MG63 (cell line): ENCODE measurements at regions not wholly inside any gene's neighbourhood (a gene's known extent, or its start where the extent isn't known, plus 50 kb on each side); places are given as distances from the start of the nearest gene placed in this dataset.
"Not testable (repeated sequence)": the region's sequence is repeated elsewhere in the genome, so short reads cannot be mapped to it uniquely, and the experiment has no call there.

ENCODE experiments used
- DNase-seq: peaks from one replicate; pipeline ENCODE4 v3.0.0-alpha.2; 2020
- H3K27me3 ChIP-seq: fragments of 250-450 bp; sonication (Bioruptor Pico); 2 replicates; pipeline ENCODE4 v1.5.1; 2020; ENCODE audit warnings: mild to moderate bottlenecking, moderate library complexity
- H3K36me3 ChIP-seq: fragments of 250-450 bp; sonication (Bioruptor Pico); 2 replicates; pipeline ENCODE4 v1.5.1; 2020; ENCODE audit warnings: mild to moderate bottlenecking, moderate library complexity
- H3K4me3 ChIP-seq: fragments of 250-450 bp; sonication (Bioruptor Pico); 2 replicates; pipeline ENCODE4 v1.5.1; 2020; ENCODE audit warnings: mild to moderate bottlenecking, moderate library complexity
- H3K9me3 ChIP-seq: fragments of 250-450 bp; sonication (Bioruptor Pico); 2 replicates; pipeline ENCODE4 v1.5.1; 2020; ENCODE audit warnings: mild to moderate bottlenecking, moderate library complexity

DNA sequence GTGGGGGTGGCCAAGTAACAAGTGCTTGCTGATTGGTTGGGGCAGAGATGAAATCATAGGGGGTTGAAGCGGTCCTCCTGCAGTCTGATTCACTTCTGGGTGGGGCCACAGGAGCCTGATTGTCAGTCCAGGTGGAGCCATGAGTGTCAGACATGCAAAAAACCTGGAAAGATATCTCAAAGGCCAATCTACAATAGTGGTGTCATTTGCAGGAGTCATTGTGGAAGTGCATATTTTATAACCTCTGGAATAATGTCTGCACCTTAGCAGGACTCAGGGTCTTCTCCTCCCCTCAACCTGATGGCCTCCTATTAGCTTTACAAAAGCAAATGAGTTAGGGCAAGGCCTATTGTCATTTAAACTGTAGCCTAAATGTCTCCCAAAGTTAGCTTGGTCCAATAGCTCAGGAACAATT lies 241.4 kb downstream of the NUAK1 start:
- DNase-seq = no peak
- Histone ChIP-seq H3K4me3 (no peak overlapping the region), H3K9me3 (no peaks in the 10 kb centered on the region), H3K27me3 (no peaks in the 10 kb centered on the region), H3K36me3 (no peaks in the 10 kb centered on the region)

DNA sequence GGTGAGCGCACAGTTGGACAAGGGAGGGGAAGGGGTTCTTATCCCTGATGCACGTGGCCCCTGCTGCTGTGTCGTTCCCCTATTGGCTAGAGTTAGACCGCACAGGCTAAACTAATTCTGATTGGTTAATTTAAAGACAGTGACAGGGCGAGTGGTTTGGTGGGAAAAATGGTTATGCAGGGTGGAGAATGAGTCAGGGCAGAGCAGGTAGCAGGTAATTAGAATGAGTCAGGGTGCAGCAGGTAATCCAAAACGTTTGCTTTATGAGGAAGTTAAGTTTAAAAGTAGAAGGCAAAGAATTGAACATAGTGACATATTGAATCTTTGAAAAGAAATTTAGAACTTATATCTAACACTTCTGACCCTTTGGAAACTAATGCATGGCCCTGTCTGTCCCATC lies 240.5 kb downstream of the NUAK1 start:
- H3K27me3 ChIP-seq, H3K36me3 ChIP-seq, DNase-seq, H3K4me3 ChIP-seq, H3K9me3 ChIP-seq: not testable (repeated sequence)

DNA sequence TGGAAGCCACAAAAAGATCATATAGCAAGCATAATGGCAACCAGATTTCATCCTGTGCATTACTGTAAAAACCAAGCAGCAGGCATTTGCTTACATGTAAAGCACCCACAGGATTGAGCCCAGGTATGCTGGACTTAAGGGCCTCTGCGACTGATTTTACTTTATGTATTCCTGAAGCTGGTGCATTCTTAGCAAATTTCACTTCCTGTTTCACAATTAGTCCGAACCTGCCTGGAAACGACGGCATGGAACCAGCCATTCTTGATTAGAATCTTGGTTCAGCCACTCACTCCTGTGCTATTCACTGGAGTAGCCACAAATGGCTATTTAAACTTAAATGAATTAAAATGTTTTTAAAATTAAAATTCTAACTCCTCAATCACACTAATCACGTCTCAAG lies 239.2 kb downstream of the NUAK1 start:
- H3K9me3 ChIP-seq = no peaks in the 10 kb centered on the region
- H3K4me3 ChIP-seq = no peak overlapping the region
- no peaks in the 10 kb centered on the region for H3K36me3 ChIP-seq
- DNase-seq = no peak
- no peaks in the 10 kb centered on the region for H3K27me3 ChIP-seq

DNA sequence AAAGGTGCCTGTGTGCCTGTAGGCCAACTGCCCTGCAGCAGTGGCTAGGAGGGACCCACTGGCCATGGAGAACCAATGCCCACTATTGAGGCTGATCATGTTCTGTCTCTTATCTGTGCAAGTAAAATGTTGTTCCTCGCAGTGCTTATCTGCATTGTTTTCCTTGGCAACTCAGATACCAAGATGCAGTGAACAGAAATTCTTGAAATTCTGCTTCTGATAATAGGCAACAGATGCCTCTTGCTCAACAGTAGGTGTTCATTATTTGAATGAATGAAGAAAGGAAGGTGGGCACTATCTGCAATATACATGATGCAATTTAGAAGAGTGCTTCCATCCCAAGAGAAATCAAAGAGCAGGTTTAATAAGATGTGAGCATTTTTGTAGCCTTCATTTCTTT lies 232.2 kb downstream of the NUAK1 start:
- no peak for DNase-seq
- Histone ChIP-seq H3K36me3 (no peaks in the 10 kb centered on the region), H3K9me3 (no peaks in the 10 kb centered on the region), H3K4me3 (no peak overlapping the region), H3K27me3 (no peaks in the 10 kb centered on the region)

DNA sequence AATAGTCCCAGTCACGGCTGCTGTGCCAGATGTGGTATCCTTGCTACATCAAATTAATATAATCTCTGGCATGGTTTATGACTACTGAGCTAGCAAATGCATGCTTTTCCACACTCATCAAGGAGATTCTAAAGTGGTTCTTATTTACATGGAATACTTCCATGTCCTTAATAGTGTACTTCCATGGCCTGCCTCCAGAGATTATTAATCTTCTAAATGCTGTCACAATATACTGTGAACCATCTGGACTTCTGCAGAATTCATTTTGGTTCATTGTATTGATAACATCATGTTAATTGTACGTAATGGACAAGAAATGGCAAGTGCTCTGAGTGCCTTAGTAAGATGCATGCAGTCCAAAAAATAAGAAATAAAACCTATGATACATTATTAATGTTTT lies 230.8 kb downstream of the NUAK1 start:
- Histone ChIP-seq H3K4me3 (no peak overlapping the region), H3K9me3 (no peaks in the 10 kb centered on the region), H3K27me3 (no peaks in the 10 kb centered on the region), H3K36me3 (no peaks in the 10 kb centered on the region)
- DNase-seq = no peak

DNA sequence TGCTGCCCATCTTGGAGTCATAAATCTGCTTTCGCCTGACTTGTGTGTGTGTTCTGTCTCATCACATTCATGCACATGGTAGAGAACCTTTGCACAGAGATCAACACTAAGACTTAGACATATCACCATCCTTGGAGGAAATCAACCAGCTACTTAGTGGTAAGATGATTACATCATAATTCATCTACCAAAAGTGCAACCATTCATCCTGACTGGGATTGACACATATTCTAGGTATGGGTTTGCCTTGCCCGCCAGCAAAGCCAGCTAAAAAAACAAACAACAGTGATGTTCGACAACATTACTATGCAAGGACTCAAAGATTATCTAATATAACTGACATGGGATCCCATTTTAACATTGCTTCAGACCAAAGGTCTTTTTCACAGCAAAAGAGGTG lies 228.7 kb downstream of the NUAK1 start:
- no peaks in the 10 kb centered on the region for H3K9me3 ChIP-seq
- H3K27me3 ChIP-seq = no peaks in the 10 kb centered on the region
- peak; percentile 29 for DNase-seq
- H3K4me3 ChIP-seq = no peak overlapping the region
- H3K36me3 ChIP-seq = no peaks in the 10 kb centered on the region

DNA sequence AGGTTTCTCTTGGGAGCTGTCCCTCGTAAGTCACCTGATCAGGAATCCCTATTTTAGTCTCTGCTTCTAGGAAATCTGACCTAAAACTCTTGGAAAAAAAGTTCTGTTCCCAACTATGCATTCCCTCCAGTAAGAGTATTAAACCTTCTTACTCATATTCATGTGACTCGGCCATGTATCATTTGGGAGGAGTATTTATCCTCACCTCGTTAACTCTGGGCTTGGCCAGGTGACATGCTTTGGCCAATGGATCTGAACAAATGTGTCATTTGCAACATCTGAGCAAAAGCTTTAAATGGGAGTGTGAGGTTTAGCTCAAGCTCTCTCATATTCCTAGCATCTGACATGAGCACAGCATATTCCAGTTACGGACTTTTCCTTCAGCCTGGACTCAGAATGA lies 226.8 kb downstream of the NUAK1 start:
- H3K36me3 ChIP-seq = no peaks in the 10 kb centered on the region
- no peak overlapping the region for H3K4me3 ChIP-seq
- peak; percentile 23 for DNase-seq

DNA sequence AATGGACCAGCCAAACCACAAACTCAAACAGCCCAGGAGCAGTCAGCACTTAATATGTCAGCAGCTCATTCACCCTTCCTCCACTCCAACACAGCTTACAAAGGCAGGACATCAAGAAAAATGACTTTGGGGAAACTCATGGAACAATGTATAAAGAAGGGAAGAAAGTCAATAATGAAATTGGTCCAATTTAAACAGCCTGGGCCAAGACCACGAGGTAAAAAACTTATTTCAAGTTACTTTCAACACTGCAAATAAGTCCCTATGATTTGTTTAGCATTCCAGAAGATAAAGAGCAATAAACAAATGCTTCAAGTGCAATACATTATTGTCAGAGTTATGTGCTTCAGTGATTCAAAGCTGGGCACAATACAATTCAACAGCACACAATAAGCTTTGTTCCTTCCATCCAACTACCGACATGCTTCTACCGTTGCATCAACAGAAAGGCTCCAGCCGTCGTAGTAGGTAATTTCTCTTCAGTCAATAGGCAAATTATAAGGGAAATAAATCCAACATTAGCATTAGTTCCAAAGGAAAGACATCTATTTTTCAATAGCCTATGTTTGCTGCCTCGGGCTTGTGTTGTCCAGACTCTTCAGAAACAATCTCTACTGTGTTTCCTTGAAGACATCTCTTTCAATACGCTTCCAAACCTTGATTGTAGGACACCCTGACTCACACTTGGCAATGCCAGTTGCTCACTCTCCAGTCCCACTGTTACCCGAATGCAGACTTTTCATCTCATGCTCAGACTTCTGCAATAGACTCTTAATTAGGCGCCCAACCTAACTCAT lies 225.7 kb downstream of the NUAK1 start:
- no peak for DNase-seq
- Histone ChIP-seq H3K9me3 (no peaks in the 10 kb centered on the region), H3K27me3 (no peaks in the 10 kb centered on the region), H3K4me3 (no peak overlapping the region), H3K36me3 (no peaks in the 10 kb centered on the region)

More for the DNA sequence above, 226.8 kb downstream of the NUAK1 start:
- no peaks in the 10 kb centered on the region for H3K27me3 ChIP-seq
- H3K9me3 ChIP-seq = no peaks in the 10 kb centered on the region

DNA sequence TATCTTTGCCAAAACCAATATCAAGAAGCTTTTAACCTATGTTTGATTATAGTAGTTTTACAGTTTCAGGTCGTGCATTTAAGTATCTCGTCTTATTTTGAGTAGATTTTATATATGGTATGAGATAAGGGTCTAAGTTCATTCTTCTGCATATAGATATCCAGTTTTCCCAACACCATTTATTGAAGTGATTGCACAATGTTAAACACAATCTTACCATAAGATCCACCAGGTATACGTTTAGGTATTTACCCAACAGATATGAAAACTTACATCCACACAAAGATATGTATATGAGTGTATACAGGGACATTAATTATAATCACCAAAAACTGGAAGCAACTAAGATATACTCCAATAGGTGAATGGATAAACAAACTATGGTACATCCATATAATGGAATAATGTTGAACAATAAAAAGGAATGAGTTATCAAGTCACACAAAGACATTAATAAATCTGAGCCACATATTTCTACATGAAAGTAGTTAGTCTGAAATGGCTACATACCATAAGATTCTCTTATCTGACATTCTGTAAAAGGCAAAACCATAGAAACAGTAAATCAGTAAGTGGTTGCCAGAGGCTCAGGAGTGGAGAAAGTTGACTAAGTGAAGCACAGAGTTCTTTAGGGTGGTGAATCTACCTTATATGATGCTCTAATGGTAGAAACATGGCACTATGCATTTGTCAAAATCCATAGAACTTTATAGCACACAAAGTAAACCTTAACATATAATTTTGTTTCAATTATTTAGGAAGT lies 222.6 kb downstream of the NUAK1 start:
- H3K36me3 ChIP-seq = no peaks in the 10 kb centered on the region
- DNase-seq = no peak
- no peaks in the 10 kb centered on the region for H3K27me3 ChIP-seq
- H3K9me3 ChIP-seq = no peaks in the 10 kb centered on the region
- no peak overlapping the region for H3K4me3 ChIP-seq

DNA sequence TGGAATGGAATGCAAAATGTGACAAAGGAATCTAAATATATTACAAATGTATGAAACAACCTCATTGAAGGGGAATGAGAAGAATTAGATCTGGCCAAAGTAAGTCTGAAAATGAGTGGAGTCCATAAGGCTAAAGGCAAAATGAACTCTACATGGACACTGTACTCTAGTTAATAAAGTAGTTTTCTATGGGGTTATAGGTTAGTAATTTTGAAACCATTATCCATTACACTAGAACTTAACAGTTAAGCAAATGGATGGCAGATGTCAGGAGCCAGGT lies 222.1 kb downstream of the NUAK1 start:
- DNase-seq = no peak
- Histone ChIP-seq H3K36me3 (no peaks in the 10 kb centered on the region), H3K9me3 (no peaks in the 10 kb centered on the region), H3K27me3 (no peaks in the 10 kb centered on the region), H3K4me3 (no peak overlapping the region)

DNA sequence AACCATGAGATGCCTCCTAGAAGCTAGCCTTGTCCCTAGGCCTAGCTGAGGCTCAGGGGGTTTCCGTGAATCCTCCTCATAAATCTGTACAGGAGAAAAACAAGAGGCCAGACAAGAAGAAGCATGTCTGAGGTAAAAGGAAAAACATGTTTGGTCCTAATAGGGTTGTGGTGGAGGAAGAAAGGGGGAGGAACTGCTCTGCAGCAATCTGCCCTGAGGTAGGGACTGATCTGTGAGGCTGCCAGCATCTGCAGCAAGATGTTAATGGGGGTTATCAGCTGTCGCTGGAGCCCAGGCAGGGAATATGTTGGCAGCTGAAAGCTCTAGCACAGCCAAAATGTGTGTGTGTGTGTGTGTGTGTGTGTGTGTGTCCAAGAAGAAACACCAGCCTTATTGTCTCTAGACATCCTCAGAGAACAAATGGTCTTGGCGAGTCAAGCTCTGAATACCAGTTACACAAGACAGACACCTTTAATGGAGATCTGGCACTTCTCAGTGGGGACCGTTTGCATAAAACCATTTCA lies 218.5 kb downstream of the NUAK1 start:
- Histone ChIP-seq H3K4me3 (no peak overlapping the region), H3K36me3 (no peaks in the 10 kb centered on the region), H3K27me3 (no peaks in the 10 kb centered on the region), H3K9me3 (no peaks in the 10 kb centered on the region)
- DNase-seq = no peak

DNA sequence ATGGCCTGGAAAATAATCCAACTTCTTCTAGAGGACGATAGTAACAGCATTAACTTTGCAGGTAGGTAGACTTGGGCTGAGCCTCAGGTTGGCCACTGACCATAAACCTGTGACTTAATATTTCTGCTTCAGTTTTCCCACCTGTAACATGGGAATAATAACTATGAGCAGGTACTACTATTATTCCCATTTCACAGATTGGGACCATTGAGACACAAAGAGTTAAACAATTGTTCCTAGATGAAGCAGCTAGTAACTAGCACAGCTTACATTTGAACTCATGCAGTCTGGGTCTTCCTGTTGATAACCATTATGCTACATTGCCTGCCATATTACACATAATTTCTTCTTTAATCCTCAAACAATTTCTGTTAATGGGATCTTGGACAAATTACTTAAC lies 217.7 kb downstream of the NUAK1 start:
- no peak for DNase-seq
- H3K4me3 ChIP-seq = no peak overlapping the region
- H3K9me3 ChIP-seq = no peaks in the 10 kb centered on the region
- H3K36me3 ChIP-seq = no peaks in the 10 kb centered on the region
- no peaks in the 10 kb centered on the region for H3K27me3 ChIP-seq

DNA sequence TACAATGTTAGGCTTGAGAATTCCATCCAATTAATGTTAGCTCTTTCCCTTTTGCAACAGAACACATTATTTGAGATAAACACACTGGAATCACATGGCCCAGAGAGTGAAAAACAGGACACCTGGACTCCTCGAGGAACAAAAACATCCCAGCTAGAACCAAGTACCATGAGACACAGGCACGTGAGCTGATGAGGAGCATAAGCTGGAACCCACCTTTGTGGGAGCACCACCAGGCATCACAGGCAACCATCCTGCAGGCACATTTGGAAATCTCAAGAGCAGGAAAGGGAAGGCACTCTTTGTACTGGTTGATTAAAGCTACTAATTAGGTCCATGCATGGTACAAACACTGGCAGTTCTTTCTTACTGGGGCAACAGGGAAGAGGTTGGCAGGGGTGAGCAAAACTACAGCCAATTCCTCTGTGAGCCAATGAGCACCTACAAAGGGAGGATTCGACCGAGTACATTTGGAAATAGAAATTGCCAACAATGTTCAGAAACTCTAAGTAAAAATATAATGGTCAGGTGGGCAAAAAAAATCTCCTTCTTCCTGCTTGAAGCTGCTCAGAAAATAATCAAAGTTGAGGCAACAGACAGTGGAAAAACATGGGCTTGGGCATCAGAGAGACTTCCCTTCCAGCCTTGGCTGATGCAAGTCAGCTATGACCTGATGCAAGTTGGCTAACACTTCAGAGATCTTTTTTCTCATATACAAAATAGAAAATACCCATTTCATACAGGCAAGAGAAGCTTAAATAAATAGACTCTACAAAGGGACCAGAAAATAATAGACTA lies 216.7 kb downstream of the NUAK1 start:
- H3K4me3 ChIP-seq = no peak overlapping the region
- no peaks in the 10 kb centered on the region for H3K36me3 ChIP-seq
- H3K9me3 ChIP-seq = no peaks in the 10 kb centered on the region
- peak; percentile 34 for DNase-seq
- H3K27me3 ChIP-seq = no peaks in the 10 kb centered on the region

DNA sequence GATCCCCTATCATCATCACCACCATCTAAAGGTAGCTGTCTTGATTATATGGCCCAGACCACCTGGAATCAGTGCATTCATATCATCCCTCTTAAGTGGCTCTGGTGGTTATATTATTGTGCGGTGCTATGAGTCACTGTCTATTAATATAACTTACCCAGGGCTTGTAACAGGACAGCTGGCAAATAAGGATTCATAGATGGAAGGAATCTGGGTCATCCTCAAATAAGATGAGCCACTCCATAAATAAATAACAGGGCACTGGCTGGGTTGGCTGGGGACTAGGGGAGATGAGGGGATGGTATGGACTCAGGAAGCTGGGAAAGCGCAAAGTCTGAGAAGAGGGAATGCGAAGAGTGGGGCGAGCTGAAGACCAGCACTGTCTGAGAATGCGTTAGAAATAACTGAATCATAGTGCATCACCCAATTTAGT lies 216.1 kb downstream of the NUAK1 start:
- DNase-seq = peak; percentile 50
- H3K9me3 ChIP-seq = no peaks in the 10 kb centered on the region
- H3K4me3 ChIP-seq = no peak overlapping the region
- no peaks in the 10 kb centered on the region for H3K36me3 ChIP-seq
- no peaks in the 10 kb centered on the region for H3K27me3 ChIP-seq

DNA sequence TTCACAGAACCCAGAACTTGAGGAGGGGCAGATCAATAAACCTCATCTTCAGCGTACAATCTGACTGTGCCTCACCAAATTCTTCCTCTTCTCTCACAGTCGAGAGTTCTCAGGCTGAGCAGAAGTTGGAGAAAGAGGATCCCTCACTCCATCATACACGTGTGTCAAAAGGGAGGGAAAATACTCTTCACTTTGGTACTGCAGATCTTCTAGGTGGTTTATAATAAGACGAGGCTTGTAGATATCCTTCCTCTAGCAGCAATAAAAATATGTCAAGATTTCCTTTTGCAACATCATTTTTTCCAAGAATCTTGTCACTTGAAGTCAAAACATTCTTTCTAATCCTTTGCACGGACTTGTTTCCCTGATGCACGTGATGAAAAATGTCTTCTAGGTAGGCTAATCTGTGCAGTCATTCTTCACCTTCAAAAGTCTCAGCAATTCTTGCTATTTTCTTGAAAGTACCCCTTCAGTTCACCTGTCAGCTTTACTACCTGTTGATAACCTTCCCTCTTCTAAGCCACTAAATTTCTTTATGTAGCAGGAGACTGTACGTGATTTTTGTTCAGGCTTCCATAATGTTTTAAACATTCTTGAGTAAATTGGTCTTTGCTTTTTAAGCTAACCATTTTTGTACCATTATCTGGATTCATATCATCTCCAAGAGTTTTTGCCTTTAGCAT lies 214.1 kb downstream of the NUAK1 start:
- Histone ChIP-seq H3K4me3 (no peak overlapping the region), H3K27me3 (no peaks in the 10 kb centered on the region), H3K36me3 (no peaks in the 10 kb centered on the region), H3K9me3 (no peaks in the 10 kb centered on the region)
- DNase-seq = no peak

DNA sequence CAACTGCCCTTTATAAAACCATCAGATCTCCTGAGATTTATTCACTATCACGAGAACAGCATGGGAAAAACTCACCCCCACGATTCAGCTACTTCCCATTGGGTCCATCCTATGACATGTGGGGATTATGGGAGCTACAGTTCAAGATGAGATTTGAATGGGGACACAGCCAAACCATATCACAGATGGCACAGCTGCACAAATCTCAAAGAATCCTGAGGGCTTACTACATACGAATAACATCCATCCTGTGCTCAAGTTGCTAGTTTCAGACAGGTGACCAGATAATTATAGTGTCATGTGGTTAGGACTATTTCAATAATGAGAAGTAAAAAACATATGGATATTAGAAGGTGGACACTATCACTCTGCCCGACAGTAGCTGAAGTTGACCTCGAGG lies 211.2 kb downstream of the NUAK1 start:
- no peak overlapping the region for H3K4me3 ChIP-seq
- no peaks in the 10 kb centered on the region for H3K9me3 ChIP-seq
- H3K27me3 ChIP-seq = no peaks in the 10 kb centered on the region
- no peaks in the 10 kb centered on the region for H3K36me3 ChIP-seq
- DNase-seq = no peak

DNA sequence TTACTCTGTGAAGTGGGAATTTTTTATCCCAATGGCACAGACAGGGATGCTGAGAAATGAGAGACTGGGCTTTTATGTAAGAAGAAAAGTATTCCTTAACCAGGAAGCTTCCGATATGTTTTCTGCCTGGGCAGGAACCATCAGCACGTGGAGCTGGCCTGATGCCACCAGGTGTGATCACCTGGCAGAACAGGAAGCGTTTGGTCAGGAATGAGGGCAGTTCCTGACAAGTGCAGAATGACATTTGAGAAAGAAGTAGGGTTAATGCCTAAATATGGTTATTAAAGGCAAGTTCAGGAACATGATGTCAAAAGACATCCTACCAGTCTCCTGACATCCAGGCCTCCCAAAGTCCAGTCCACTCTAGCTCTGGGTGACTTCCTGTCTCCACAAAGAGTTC lies 210.3 kb downstream of the NUAK1 start:
- no peak overlapping the region for H3K4me3 ChIP-seq

More for the DNA sequence above, 210.3 kb downstream of the NUAK1 start:
- Histone ChIP-seq H3K36me3 (no peaks in the 10 kb centered on the region), H3K27me3 (no peaks in the 10 kb centered on the region), H3K9me3 (no peaks in the 10 kb centered on the region)
- DNase-seq = no peak
